Psoas muscle (tissue), 7 donors: ENCODE measurements at regions not wholly inside any gene's neighbourhood (a gene's known extent, or its start where the extent isn't known, plus 50 kb on each side); places are given as distances from the start of the nearest gene placed in this dataset.

Source experiments
- ATAC-seq, 4 donors: fragments of 200-7000 bp; cut with Tn5 transposase; one replicate each; pipeline ENCODE4 v1.9.1; 2020; ENCODE audit warnings: moderate library complexity in 3 of 4, mild to moderate bottlenecking in 2 of 4
- DNase-seq, 2 donors: peaks; one replicate each; pipeline ENCODE4 v3.0.0-alpha.2; 2020
- H3K27ac ChIP-seq: fragments of 200-600 bp; one replicate; pipeline ENCODE4 v1.8.0; 2022
- H3K27me3 ChIP-seq, 3 donors: fragments of 200-600 bp in 1 of 3; one replicate each; pipeline versions ENCODE4 v1.6.1 to v1.8.0; 2013 to 2022; ENCODE audit warnings: low read length in 2 of 3, mild to moderate bottlenecking in 2 of 3, moderate library complexity in 1 of 3; ENCODE audit not compliant: insufficient read depth in 3 of 3
- H3K36me3 ChIP-seq, 2 donors: fragments of 200-600 bp in 1 of 2; one replicate each; pipeline versions ENCODE4 v1.6.1 to v1.8.0; 2013 to 2022; ENCODE audit warnings: low read depth in 1 of 2, mild to moderate bottlenecking in 1 of 2, moderate library complexity in 1 of 2; ENCODE audit not compliant: insufficient read depth in 1 of 2
- H3K4me1 ChIP-seq: fragments of 200-600 bp; one replicate; pipeline ENCODE4 v1.8.0; 2022
- H3K4me3 ChIP-seq: fragments of 200-600 bp; one replicate; pipeline ENCODE4 v1.8.0; 2022; ENCODE audit warnings: mild to moderate bottlenecking
- H3K9me3 ChIP-seq: fragments of 200-600 bp; one replicate; pipeline ENCODE4 v1.8.0; 2022
- WGBS, 3 donors: extraction: QIAGEN DNeasy Blood & Tissue Kit; methylation state at CpG; one replicate each; pipeline versions ENCODE4 v1.1.6 to v1.1.7; 2013; 5-methylcytosine and 5-hydroxymethylcytosine counted together
- intact Hi-C, 2 donors: fragments of 100-400 bp; cut with DNase I; formaldehyde crosslinking; loops; one replicate each; pipeline versions ENCODE4 v1.11.0 to v1.14.2; 2022
- TF ChIP-seq, protein P1 (sequence below): fragments of 200-600 bp; IDR thresholded peaks from one replicate; pipeline ENCODE4 v1.8.0; 2022; ENCODE audit warnings: antibody characterized with exemption
- donor health status: healthy with polysubstance abuse.
- donor health status: DM: no; HTN: no; CAD: no; lungs with moderate emphysema.
- donor health status: Bipolar disorder and iron deficiency.
- donor health status: healthy.
- donor health status: DM: yes; HTN: yes; CAD: no.
- donor health status: DM: no; HTN: no; CAD: no.
- donor health status: DM: yes; HTN: yes; CAD: no.

GRCh38 chrX:124426288-124427169 is 80.2 kb downstream of the SH2D1A start:
- no peaks in the 10 kb centered on the region for H3K9me3 ChIP-seq
- no peak overlapping the region for H3K4me3 ChIP-seq
- H3K36me3 ChIP-seq: no peaks in the 10 kb centered on the region
- no peaks in the 10 kb centered on the region for H3K4me1 ChIP-seq
- TF ChIP-seq, protein P1, sequence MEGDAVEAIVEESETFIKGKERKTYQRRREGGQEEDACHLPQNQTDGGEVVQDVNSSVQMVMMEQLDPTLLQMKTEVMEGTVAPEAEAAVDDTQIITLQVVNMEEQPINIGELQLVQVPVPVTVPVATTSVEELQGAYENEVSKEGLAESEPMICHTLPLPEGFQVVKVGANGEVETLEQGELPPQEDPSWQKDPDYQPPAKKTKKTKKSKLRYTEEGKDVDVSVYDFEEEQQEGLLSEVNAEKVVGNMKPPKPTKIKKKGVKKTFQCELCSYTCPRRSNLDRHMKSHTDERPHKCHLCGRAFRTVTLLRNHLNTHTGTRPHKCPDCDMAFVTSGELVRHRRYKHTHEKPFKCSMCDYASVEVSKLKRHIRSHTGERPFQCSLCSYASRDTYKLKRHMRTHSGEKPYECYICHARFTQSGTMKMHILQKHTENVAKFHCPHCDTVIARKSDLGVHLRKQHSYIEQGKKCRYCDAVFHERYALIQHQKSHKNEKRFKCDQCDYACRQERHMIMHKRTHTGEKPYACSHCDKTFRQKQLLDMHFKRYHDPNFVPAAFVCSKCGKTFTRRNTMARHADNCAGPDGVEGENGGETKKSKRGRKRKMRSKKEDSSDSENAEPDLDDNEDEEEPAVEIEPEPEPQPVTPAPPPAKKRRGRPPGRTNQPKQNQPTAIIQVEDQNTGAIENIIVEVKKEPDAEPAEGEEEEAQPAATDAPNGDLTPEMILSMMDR: no peak
- intact Hi-C loops: no loop called here
- H3K27me3 ChIP-seq: no peaks in the 10 kb centered on the region
- ATAC-seq (no peak), DNase-seq (no peak)
- 60 to 66% (median 64%) methylated on average over 9 of the region's 9 CpGs for WGBS, 3 donors
- H3K27ac ChIP-seq: no peak overlapping the region

- H3K4me1 ChIP-seq: no peaks in the 10 kb centered on the region
- DNase-seq (no peak), ATAC-seq (no peak)
- no peak overlapping the region for H3K27ac ChIP-seq
- no peak overlapping the region for H3K4me3 ChIP-seq
- intact Hi-C loops: no loop called here
- no peaks in the 10 kb centered on the region for H3K36me3 ChIP-seq
- TF ChIP-seq, protein P1: no peak
- WGBS, 3 donors: 50 to 98% (median 68%) methylated on average over 2 of the region's 2 CpGs
- H3K9me3 ChIP-seq: no peaks in the 10 kb centered on the region
- no peaks in the 10 kb centered on the region for H3K27me3 ChIP-seq
Measured at GRCh38 chrX:124433186-124433585, 86.8 kb downstream of the SH2D1A start.

DNA sequence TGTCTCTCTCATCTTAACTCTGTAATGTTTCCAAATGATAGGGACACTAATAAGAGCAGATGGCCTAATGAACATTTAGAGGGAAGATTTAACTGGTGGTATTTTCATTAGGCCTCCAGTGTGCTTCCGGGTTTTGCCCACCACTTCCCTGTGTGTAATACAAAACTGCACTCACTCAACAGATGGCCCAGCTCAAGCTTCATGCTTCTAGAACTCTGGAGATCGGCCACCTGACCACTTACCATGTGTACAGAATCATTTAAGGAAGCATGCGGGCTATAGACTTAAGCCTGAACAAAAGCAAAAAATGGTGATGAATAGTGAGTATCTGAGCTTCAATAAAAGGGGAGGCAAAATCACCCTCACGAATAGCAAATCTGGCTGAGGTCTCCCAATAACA is 89.3 kb downstream of the SH2D1A start:
- no peak for ATAC-seq
- TF ChIP-seq, protein P1: no peak
- no peak overlapping the region for H3K4me3 ChIP-seq

GRCh38 chrX:124440695-124441094 is 94.3 kb downstream of the SH2D1A start:
- H3K36me3 ChIP-seq: no peaks in the 10 kb centered on the region
- no peaks in the 10 kb centered on the region for H3K27me3 ChIP-seq
- H3K4me3 ChIP-seq: no peak overlapping the region
- no peaks in the 10 kb centered on the region for H3K4me1 ChIP-seq
- TF ChIP-seq, protein P1: no peak
- H3K9me3 ChIP-seq: no peaks in the 10 kb centered on the region
- 45 to 83% (median 83%) methylated on average over 2 of the region's 2 CpGs for WGBS, 3 donors
- H3K27ac ChIP-seq: no peak overlapping the region
- intact Hi-C loops: no loop called here
- no peak for DNase-seq
- ATAC-seq: no peak

More for the DNA sequence above, 89.3 kb downstream of the SH2D1A start:
- Histone ChIP-seq H3K9me3 (no peaks in the 10 kb centered on the region), H3K27me3 (no peaks in the 10 kb centered on the region), H3K4me1 (no peaks in the 10 kb centered on the region), H3K27ac (no peak overlapping the region), H3K36me3 (no peaks in the 10 kb centered on the region)
- intact Hi-C loops: no loop called here
- WGBS, 3 donors: 32 to 48% (median 43%) methylated on average over 4 of the region's 4 CpGs
- no peak for DNase-seq
